Dedifferentiated amniotic fluid mesenchymal stem cell (primary cell): ENCODE measurements at regions not wholly inside any gene's neighbourhood (a gene's known extent, or its start where the extent isn't known, plus 50 kb on each side); places are given as distances from the start of the nearest gene placed in this dataset.
A peak's percentile ranks its signal among the peaks of the same experiment; 100 is the strongest.

Experiments used
- DNase-seq: peaks from one replicate; pipeline ENCODE4 v3.0.0-alpha.2; 2016; ENCODE audit errors: extremely low spot score

- DNase-seq = peak; percentile 53
These were observed 82.3 kb upstream of the CD99 start for GRCh38 chrX:2608638-2609430.

- no peak for DNase-seq
These were observed 84.0 kb upstream of the CD99 start for GRCh38 chrX:2607113-2607512.

- no peak for DNase-seq
These were observed 90.5 kb upstream of the CD99 start for GRCh38 chrX:2600564-2600963.

- no peak for DNase-seq
These were observed 94.4 kb upstream of the CD99 start for GRCh38 chrX:2596555-2597255.

GRCh38 chrX:2596045-2596444 lies 95.0 kb upstream of the CD99 start:
- no peak for DNase-seq

GRCh38 chrX:2595258-2595657 lies 94.5 kb upstream of the DHRSX start:
- peak; percentile 20 for DNase-seq

- DNase-seq = no peak
These were observed 93.7 kb upstream of the DHRSX start for GRCh38 chrX:2594491-2594890.

GRCh38 chrX:2592279-2592678 lies 91.5 kb upstream of the DHRSX start:
- DNase-seq = no peak

GRCh38 chrX:2589186-2590020 lies 88.6 kb upstream of the DHRSX start:
- no peak for DNase-seq

- DNase-seq = no peak
These were observed 87.3 kb upstream of the DHRSX start for GRCh38 chrX:2588049-2588448.

- DNase-seq = no peak
These were observed 86.4 kb upstream of the DHRSX start for GRCh38 chrX:2587146-2587545.

- DNase-seq = no peak
These were observed 84.3 kb upstream of the DHRSX start for GRCh38 chrX:2585158-2585470.

GRCh38 chrX:2584251-2585157 lies 83.7 kb upstream of the DHRSX start:
- DNase-seq = no peak

GRCh38 chrX:2583194-2584162 lies 82.7 kb upstream of the DHRSX start:
- DNase-seq = no peak

- no peak for DNase-seq
These were observed 81.9 kb upstream of the DHRSX start for GRCh38 chrX:2582667-2583066.

- DNase-seq = no peak
These were observed 80.5 kb upstream of the DHRSX start for GRCh38 chrX:2581296-2581695.

GRCh38 chrX:2578864-2579263 lies 78.1 kb upstream of the DHRSX start:
- DNase-seq = no peak

GRCh38 chrX:2577844-2578466 lies 77.2 kb upstream of the DHRSX start:
- no peak for DNase-seq

- no peak for DNase-seq
These were observed 76.0 kb upstream of the DHRSX start for GRCh38 chrX:2576793-2577192.

GRCh38 chrX:2574271-2574670 lies 73.5 kb upstream of the DHRSX start:
- DNase-seq = no peak
